ENCODE measurements at regions not wholly inside any gene's neighbourhood (a gene's known extent, or its start where the extent isn't known, plus 50 kb on each side); places are given as distances from the start of the nearest gene placed in this dataset.
"Not testable (repeated sequence)": the region's sequence is repeated elsewhere in the genome, so short reads cannot be mapped to it uniquely, and the experiment has no call there.

- not testable (repeated sequence) for H3K4me1 Mint-ChIP-seq, ATAC-seq, DNase-seq, H3K9me3 Mint-ChIP-seq, H3K27me3 Mint-ChIP-seq, H3K4me3 Mint-ChIP-seq, H3K27ac Mint-ChIP-seq
These were observed 319.7 kb upstream of the IRAK1BP1 start for GRCh38 chr6:78547636-78548035.

- no peak for DNase-seq
- ATAC-seq = no peak
- Mint-ChIP-seq H3K4me1 (no peaks in the 10 kb centered on the region), H3K27ac (no peak overlapping the region), H3K4me3 (no peak overlapping the region), H3K27me3 (no peaks in the 10 kb centered on the region), H3K9me3 (peaks cover 8 to 30% of the 10 kb centered on the region in 2 donors)
These were observed 316.0 kb upstream of the IRAK1BP1 start for GRCh38 chr6:78551361-78551760.

DNA sequence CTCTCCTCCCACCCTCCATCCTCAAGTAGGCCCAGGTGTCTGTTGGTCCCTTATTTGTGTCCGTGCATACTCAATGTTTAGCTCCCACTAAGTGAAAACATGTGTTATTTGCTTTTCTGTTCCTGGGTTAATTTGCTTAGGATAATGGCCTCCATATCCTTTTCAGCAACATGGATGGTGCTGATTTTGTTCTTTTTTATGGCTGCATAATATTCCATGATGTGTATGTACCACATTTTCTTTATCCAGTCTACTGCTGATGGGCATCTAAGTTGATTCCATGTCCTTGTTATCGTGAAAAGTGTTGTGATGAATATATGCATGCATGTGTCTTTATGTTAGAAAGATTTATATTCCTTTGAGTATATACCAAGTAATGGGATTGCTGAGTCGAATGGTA lies 314.9 kb upstream of the IRAK1BP1 start:
- no peak for ATAC-seq

GRCh38 chr6:78554341-78554740 lies 313.0 kb upstream of the IRAK1BP1 start:
- Mint-ChIP-seq H3K27me3 (no peaks in the 10 kb centered on the region), H3K9me3 (peaks cover 19 to 41% of the 10 kb centered on the region in 2 donors), H3K4me3 (no peak overlapping the region), H3K27ac (no peak overlapping the region), H3K4me1 (no peaks in the 10 kb centered on the region)
- ATAC-seq (no peak), DNase-seq (no peak)

More for the DNA sequence above, 314.9 kb upstream of the IRAK1BP1 start:
- no peak for DNase-seq
- Mint-ChIP-seq H3K4me1 (no peaks in the 10 kb centered on the region), H3K27me3 (no peaks in the 10 kb centered on the region), H3K4me3 (no peak overlapping the region), H3K9me3 (peaks cover 15 to 40% of the 10 kb centered on the region in 2 donors), H3K27ac (no peak overlapping the region)

- DNase-seq = no peak
These were observed 308.3 kb upstream of the IRAK1BP1 start for GRCh38 chr6:78559056-78559455.

DNA sequence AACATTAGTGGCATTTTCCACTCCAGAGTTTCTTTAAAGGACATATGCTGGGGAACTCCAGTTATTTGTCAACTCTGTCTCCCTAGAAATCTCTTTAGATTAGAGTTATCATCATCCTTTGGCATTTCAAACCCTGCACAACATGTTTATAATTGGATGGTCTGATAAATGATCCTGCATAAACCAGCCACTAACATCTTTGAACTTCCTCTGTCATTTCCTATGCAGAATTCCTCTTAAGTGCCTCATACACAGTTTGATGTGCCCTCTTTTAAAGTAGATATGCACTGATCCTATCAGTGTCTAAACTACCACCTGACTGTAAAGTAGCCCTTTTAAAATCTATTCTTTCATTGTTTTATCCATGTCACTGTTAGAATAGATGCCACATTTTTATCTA lies 306.3 kb upstream of the IRAK1BP1 start:
- Mint-ChIP-seq H3K27me3 (no peaks in the 10 kb centered on the region), H3K4me1 (no peaks in the 10 kb centered on the region), H3K4me3 (no peak overlapping the region), H3K27ac (no peak overlapping the region), H3K9me3 (peaks cover 12 to 15% of the 10 kb centered on the region in 2 donors)
- ATAC-seq (no peak), DNase-seq (no peak)

More at GRCh38 chr6:78559056-78559455, 308.3 kb upstream of the IRAK1BP1 start:
- no peak overlapping the region for H3K27ac Mint-ChIP-seq
- no peaks in the 10 kb centered on the region for H3K4me1 Mint-ChIP-seq
- ATAC-seq = no peak
- no peak overlapping the region for H3K4me3 Mint-ChIP-seq
- H3K27me3 Mint-ChIP-seq = no peaks in the 10 kb centered on the region
- H3K9me3 Mint-ChIP-seq = peaks cover 19 to 30% of the 10 kb centered on the region in 2 donors

DNA sequence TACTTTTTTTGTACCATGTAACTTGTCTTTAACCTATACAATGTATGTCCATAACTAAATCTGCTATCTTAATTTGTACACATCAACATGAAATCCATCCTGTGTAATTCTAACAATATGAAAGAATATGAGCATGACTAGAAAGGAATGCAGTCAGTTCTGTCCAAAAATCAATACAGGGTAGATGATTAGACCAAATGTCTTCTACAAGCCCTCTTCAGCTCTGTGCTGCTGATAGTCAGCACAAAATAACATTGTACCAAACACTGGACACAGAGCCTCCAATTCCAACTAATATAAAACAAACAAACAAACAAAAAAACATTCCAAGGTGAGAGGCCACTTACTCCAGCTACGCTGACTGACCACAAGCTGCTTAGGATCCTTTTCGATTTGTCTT lies 301.4 kb upstream of the IRAK1BP1 start:
- H3K4me1 Mint-ChIP-seq = no peaks in the 10 kb centered on the region
- peaks cover 8 to 16% of the 10 kb centered on the region in 2 donors for H3K9me3 Mint-ChIP-seq
- no peaks in the 10 kb centered on the region for H3K27me3 Mint-ChIP-seq
- DNase-seq (no peak), ATAC-seq (no peak)
- H3K27ac Mint-ChIP-seq = no peak overlapping the region
- H3K4me3 Mint-ChIP-seq = no peak overlapping the region

DNA sequence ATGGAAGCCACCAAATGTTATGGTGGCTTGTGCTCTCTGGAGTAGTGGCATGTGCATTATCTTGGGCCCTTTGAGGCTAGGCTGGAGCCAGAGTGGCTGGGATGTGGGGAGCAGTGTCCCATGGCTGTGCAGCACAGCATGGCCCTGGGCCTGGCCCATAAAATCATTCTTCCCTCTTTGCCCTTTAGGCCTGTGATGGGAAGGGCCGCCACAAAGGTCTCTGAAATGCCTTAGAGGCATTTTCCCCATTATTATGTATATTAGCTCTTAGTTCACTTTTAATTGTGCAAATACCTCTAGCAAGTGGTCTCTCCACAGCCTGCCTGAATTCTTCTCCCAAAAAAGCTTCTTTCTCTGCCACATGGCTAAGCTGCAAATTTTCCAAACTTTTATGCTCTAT lies 297.3 kb upstream of the IRAK1BP1 start:
- Mint-ChIP-seq H3K27me3 (no peaks in the 10 kb centered on the region), H3K27ac (no peak overlapping the region), H3K9me3 (peaks cover 12 to 36% of the 10 kb centered on the region in 2 donors), H3K4me1 (no peaks in the 10 kb centered on the region), H3K4me3 (no peak overlapping the region)
- ATAC-seq (no peak), DNase-seq (no peak)

DNA sequence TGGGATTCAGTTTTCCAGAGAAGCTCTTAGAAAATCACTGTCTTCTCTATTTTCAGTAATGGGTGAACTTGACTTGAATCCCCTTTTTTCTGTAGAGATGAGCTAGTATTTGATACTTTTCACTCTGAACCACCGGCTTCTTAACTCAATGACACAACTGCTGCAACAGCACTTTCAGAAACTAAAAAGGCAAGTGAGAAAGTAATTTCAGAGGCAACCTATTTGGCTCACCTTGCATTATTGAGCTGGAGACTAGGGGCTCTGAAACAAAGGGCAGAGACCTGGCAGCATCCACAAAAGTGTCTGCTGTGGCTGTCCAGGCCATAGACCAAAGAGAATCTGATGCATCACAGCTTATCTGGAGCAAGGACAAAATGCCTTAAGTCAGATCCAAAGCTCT lies 289.8 kb upstream of the IRAK1BP1 start:
- Mint-ChIP-seq H3K27ac (no peak overlapping the region), H3K4me3 (no peak overlapping the region), H3K9me3 (peaks cover 4 to 7% of the 10 kb centered on the region in 2 donors), H3K4me1 (no peaks in the 10 kb centered on the region), H3K27me3 (no peaks in the 10 kb centered on the region)
- DNase-seq (no peak), ATAC-seq (no peak)

DNA sequence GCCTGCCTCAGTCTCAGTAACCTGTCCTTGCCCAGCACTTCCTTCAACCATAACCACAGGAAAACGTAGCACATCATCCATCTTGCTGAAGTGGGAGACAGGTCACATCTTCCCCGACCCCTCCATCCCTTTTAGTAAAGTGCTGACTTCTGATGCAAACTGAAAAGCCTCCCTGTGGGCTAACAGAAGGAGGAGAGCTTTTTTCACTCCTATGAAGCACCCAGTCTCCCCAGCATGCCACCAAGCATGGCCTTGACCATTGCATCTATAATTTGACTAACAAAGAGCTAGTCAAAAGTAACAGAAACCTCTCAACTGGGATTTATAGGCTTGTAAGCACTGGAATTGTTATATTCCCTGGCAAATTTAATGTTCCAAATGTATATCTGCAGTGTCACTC lies 288.9 kb upstream of the IRAK1BP1 start:
- ATAC-seq (no peak), DNase-seq (no peak)
- Mint-ChIP-seq H3K27ac (no peak overlapping the region), H3K4me3 (no peak overlapping the region), H3K27me3 (no peaks in the 10 kb centered on the region), H3K4me1 (no peaks in the 10 kb centered on the region), H3K9me3 (no peaks in the 10 kb centered on the region)

- ATAC-seq = no peak
- no peaks in the 10 kb centered on the region for H3K27me3 Mint-ChIP-seq
- H3K27ac Mint-ChIP-seq = no peak overlapping the region
- DNase-seq = no peak
- H3K4me1 Mint-ChIP-seq = no peaks in the 10 kb centered on the region
- peaks cover 0 to 3% of the 10 kb centered on the region in 2 donors for H3K9me3 Mint-ChIP-seq
- no peak overlapping the region for H3K4me3 Mint-ChIP-seq
These were observed 286.4 kb upstream of the IRAK1BP1 start for GRCh38 chr6:78580923-78581322.

- H3K27ac Mint-ChIP-seq = no peak overlapping the region
- H3K4me3 Mint-ChIP-seq = no peak overlapping the region
- H3K9me3 Mint-ChIP-seq = peaks cover 3 to 7% of the 10 kb centered on the region in 2 donors
- H3K4me1 Mint-ChIP-seq = no peaks in the 10 kb centered on the region
- DNase-seq (no peak), ATAC-seq (no peak)
- H3K27me3 Mint-ChIP-seq = no peaks in the 10 kb centered on the region
These were observed 284.3 kb upstream of the IRAK1BP1 start for GRCh38 chr6:78583079-78583478.

DNA sequence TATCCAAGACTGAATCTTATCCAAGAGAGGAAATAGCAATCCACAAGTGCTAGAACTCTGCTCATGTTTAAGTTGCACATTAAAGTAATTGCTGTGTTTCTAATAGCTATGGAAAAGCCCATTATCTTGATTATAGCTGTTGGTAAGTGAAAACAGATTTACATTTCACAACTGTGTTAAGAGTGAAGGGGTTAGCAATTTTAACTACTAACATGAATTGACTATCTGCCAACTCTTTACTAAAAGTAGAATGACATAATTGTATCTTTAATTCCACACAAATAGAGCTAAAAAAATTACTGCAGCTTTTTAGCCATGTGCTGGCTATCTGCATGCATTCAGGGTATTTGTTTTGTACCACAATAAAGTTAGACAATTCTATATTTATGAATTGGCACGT lies 277.9 kb upstream of the IRAK1BP1 start:
- no peaks in the 10 kb centered on the region for H3K4me1 Mint-ChIP-seq
- H3K27me3 Mint-ChIP-seq = no peaks in the 10 kb centered on the region
- no peak overlapping the region for H3K4me3 Mint-ChIP-seq
- H3K9me3 Mint-ChIP-seq = peaks cover 0 to 14% of the 10 kb centered on the region in 2 donors
- no peak overlapping the region for H3K27ac Mint-ChIP-seq
- ATAC-seq (no peak), DNase-seq (no peak)

GRCh38 chr6:78593898-78594667 lies 273.3 kb upstream of the IRAK1BP1 start:
- H3K27me3 Mint-ChIP-seq = no peaks in the 10 kb centered on the region
- H3K27ac Mint-ChIP-seq = no peak overlapping the region
- DNase-seq (no peak), ATAC-seq (no peak)
- H3K9me3 Mint-ChIP-seq = peaks cover 0 to 7% of the 10 kb centered on the region in 2 donors
- H3K4me3 Mint-ChIP-seq = no peak overlapping the region
- no peaks in the 10 kb centered on the region for H3K4me1 Mint-ChIP-seq

DNA sequence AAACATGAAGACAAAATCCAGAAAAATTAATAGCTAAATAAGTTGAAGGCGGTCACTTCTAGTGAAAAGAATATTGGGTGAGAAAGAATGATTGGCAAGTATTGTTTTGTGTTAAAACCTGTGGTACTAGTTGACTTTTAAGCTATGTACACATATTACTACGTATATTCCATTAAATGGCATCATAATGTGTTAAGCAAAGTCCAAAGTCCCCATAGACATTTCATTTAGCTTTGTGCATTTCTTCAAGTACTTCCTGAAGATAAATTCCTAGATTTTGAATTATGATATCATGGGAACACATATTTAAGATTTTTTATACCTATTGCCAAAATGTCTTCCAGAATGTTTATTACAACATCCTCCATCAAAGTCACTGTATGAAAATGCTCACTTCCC lies 272.7 kb upstream of the IRAK1BP1 start:
- H3K9me3 Mint-ChIP-seq = peaks cover under 1 to 7% of the 10 kb centered on the region in 2 donors
- ATAC-seq (no peak), DNase-seq (no peak)
- no peak overlapping the region for H3K4me3 Mint-ChIP-seq
- no peaks in the 10 kb centered on the region for H3K4me1 Mint-ChIP-seq
- no peak overlapping the region for H3K27ac Mint-ChIP-seq
- H3K27me3 Mint-ChIP-seq = no peaks in the 10 kb centered on the region

DNA sequence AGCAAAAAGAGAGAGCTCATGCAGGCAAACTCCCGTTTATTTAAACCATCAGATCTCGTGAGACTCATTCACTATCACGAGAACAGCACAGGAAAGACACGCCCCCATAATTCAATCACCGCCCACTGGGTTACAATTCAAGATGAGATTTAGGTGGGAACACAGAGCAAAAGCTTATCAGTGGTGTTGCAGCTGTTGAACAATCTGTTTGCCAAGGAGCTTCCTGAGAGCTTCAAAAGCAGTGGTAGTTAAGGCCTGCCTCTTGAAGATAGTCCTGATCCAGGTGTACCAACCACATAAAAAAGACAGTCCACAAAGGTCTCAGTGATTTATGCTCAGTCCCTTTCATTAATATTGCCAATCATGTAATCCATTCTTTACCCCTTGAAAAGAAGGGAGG lies 269.4 kb upstream of the IRAK1BP1 start:
- no peaks in the 10 kb centered on the region for H3K27me3 Mint-ChIP-seq
- no peak overlapping the region for H3K27ac Mint-ChIP-seq

DNA sequence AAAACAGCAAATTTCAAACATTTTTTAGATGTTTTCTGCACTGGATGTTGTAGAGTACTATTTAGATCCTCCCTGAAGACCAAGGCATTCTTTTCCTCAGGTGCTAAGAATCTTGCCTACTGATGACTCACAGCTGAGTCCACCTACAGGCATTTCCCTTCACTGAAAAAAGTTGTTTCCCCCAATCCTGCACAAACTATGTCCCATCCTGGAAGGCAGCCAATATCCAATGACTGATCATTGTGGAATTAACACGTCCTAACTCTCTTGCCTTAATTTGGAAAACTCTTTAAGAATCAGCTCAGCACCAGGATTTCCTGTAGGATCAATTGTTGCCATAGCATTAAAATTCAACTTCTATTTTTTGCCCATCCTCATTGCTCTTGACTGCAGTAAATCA lies 268.4 kb upstream of the IRAK1BP1 start:
- H3K4me1 Mint-ChIP-seq = no peaks in the 10 kb centered on the region
- ATAC-seq = no peak
- no peak overlapping the region for H3K4me3 Mint-ChIP-seq
- peaks cover 6% of the 10 kb centered on the region in 2 donors for H3K9me3 Mint-ChIP-seq
- H3K27me3 Mint-ChIP-seq = no peaks in the 10 kb centered on the region
- no peak for DNase-seq
- no peak overlapping the region for H3K27ac Mint-ChIP-seq

More for the DNA sequence above, 269.4 kb upstream of the IRAK1BP1 start:
- Mint-ChIP-seq H3K4me3 (no peak overlapping the region), H3K4me1 (no peaks in the 10 kb centered on the region), H3K9me3 (peaks cover 6% of the 10 kb centered on the region in 2 donors)
- ATAC-seq (no peak), DNase-seq (no peak)

Measured in stimulated activated naive CD8-positive, alpha-beta T cell treated with anti-CD3 and anti-CD28 coated beads, Interleukin-15, amount 100 ng/mL, for 72 hours (primary cell).